ENCODE measurements at regions not wholly inside any gene's neighbourhood (a gene's known extent, or its start where the extent isn't known, plus 50 kb on each side); places are given as distances from the start of the nearest gene placed in this dataset.
"Not testable (repeated sequence)": the region's sequence is repeated elsewhere in the genome, so short reads cannot be mapped to it uniquely, and the experiment has no call there.

DNA sequence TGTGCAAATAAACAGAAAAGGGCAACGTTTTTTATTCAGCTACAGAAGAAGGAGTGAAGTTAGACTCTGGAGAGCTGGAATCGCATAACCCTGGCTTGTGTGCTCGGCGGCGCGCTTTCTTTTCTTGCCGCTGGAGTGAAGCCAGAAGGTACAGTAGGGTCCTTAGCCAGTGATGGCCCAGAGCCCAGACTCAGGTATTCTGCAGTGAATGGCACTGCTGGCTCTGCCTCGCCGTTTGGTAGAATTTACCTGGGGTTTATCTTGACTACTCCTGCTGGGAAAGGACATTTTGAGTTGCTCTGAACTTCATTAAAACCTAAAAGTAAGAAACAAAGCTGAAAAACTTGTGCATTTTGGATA lies 56.9 kb upstream of the TIAM2 start:
- Histone ChIP-seq H3K4me1 (ENCODE audit: control insufficient read depth, insufficient read depth, low read length, poor library complexity, severe bottlenecking) (peaks cover 12% of the 10 kb centered on the region), H3K36me3 (ENCODE audit: control insufficient read depth, insufficient read depth, low read length) (no peaks in the 10 kb centered on the region), H3K4me3 (ENCODE audit: extremely low read depth, insufficient read depth, low read length, poor library complexity, severe bottlenecking) (no peak overlapping the region), H3K9me3 (ENCODE audit: control insufficient read depth, low read length) (no peaks in the 10 kb centered on the region), H3K27ac (ENCODE audit: low read depth, low read length, severe bottlenecking) (no peak overlapping the region)
- 95 to 97% methylated on average over 9 of the region's 9 CpGs for WGBS, 2 experiments (ENCODE audit: insufficient coverage in 2 of 2)

DNA sequence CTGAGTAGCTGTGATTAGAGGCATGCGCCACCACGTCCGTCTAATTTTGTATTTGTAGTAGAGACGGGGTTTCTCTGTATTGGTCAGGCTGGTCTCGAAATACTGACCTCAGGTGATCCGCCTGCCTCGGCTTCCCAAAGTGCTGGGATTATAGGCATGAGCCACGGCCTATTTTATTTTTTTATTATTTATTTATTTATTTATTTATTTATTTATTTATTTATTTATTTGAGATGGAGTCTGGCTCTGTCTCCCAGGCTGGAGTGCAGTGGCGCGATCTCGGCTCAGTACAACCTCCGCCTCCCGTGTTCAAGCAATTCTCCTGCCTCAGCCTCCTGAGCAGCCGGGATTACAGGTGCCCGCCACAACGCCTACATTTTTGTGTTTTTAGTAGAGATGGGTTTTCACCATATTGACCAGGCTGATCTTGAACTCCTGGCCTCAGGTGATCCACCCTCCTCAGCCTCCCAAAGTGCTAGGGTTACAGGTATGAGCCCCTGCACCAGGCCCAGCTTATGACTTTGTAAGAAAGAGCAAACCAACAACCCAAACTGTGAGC lies 56.3 kb upstream of the TIAM2 start:
- H3K36me3 ChIP-seq (ENCODE audit: control insufficient read depth, insufficient read depth, low read length); H3K4me1 ChIP-seq (ENCODE audit: control insufficient read depth, insufficient read depth, low read length, poor library complexity, severe bottlenecking); H3K4me3 ChIP-seq (ENCODE audit: extremely low read depth, insufficient read depth, low read length, poor library complexity, severe bottlenecking); H3K9me3 ChIP-seq (ENCODE audit: control insufficient read depth, low read length); H3K27ac ChIP-seq (ENCODE audit: low read depth, low read length, severe bottlenecking): not testable (repeated sequence)
- 93 to 98% methylated on average over 8 to 11 of the region's 16 CpGs for WGBS, 2 experiments (ENCODE audit: insufficient coverage in 2 of 2)

GRCh38 chr6:154942770-154943169 lies 52.3 kb upstream of the TIAM2 start:
- no peak overlapping the region for H3K27ac ChIP-seq (ENCODE audit: low read depth, low read length, severe bottlenecking)
- WGBS, 2 experiments (ENCODE audit: insufficient coverage in 2 of 2), result no CpG with 5 or more reads among the region's 2 CpGs
- H3K4me3 ChIP-seq (ENCODE audit: extremely low read depth, insufficient read depth, low read length, poor library complexity, severe bottlenecking), result no peak overlapping the region
- no peaks in the 10 kb centered on the region for H3K4me1 ChIP-seq (ENCODE audit: control insufficient read depth, insufficient read depth, low read length, poor library complexity, severe bottlenecking)
- H3K36me3 ChIP-seq (ENCODE audit: control insufficient read depth, insufficient read depth, low read length), result no peaks in the 10 kb centered on the region
- H3K9me3 ChIP-seq (ENCODE audit: control insufficient read depth, low read length), result no peaks in the 10 kb centered on the region

DNA sequence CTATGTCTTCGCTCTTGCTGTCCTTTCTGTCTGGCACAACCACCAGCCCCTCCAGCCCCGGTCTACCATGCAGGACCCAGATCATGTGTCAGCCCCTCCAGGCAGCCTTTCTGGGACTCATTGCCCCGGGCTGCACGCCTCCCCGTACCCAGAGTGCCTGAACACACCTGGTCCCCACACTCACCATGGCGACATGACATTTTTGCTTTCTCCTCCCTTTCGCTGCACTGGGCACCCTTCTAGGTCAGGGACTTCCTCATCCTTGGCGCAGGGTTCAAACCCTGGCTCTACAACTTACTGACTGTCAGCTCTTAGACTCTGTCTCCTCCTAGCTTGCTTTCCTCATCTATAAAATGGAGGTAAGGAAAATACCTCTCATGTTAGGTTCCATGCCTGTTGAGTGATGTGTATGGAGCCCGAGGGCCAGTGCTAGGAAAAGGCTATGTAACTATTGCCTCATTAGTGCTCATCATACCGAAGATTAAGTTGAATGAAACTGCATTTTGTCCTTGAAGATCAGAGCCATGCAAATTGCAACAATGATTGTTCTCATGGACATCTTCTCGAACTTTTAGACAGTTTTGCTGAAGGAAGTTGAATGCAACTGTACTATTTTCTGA lies 49.7 kb upstream of the TIAM2 start:
- Histone ChIP-seq H3K9me3 (ENCODE audit: control insufficient read depth, low read length) (no peaks in the 10 kb centered on the region), H3K4me1 (ENCODE audit: control insufficient read depth, insufficient read depth, low read length, poor library complexity, severe bottlenecking) (no peaks in the 10 kb centered on the region), H3K4me3 (ENCODE audit: extremely low read depth, insufficient read depth, low read length, poor library complexity, severe bottlenecking) (no peak overlapping the region)

More for the DNA sequence above, 49.7 kb upstream of the TIAM2 start:
- 94 to 100% methylated on average over 7 to 11 of the region's 11 CpGs for WGBS, 2 experiments (ENCODE audit: insufficient coverage in 2 of 2)
- Histone ChIP-seq H3K36me3 (ENCODE audit: control insufficient read depth, insufficient read depth, low read length) (peaks cover 8% of the 10 kb centered on the region), H3K27ac (ENCODE audit: low read depth, low read length, severe bottlenecking) (no peak overlapping the region)

All from mesodermal cell (in vitro differentiated cells).